ENCODE measurements at regions not wholly inside any gene's neighbourhood (a gene's known extent, or its start where the extent isn't known, plus 50 kb on each side); places are given as distances from the start of the nearest gene placed in this dataset.

DNA sequence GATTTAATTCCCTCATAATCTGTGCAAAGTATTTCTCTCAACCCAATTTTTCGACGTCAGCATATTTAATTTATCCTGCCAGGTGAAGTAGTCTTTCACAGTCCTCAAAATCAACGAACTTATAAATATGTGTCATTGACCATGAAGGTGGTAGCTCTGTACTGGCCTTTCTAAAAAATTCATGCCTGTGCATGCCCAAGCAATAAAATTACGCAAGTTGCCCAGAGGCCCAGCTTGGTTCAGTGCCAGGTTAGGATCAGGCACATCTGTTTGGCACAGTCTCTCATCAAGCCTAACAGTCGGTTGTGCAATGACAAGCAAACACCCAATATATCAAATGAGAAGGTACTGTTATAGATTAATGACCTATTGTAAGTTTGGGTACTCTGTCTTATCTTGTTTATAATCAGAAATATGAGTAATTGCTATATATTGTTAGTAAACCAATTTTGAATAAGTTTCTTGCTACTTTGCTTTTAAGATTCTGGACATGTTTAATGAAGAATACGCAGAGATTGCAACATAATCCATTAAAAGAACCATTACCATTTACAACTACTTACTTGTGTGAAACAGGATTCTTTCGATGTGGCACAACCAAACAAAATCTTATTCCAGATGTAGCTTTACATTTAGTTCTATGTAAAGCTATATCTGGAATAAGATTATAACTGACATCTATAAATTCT, 159.0 kb upstream of the IL12A start:
- TF ChIP-seq, protein P1, sequence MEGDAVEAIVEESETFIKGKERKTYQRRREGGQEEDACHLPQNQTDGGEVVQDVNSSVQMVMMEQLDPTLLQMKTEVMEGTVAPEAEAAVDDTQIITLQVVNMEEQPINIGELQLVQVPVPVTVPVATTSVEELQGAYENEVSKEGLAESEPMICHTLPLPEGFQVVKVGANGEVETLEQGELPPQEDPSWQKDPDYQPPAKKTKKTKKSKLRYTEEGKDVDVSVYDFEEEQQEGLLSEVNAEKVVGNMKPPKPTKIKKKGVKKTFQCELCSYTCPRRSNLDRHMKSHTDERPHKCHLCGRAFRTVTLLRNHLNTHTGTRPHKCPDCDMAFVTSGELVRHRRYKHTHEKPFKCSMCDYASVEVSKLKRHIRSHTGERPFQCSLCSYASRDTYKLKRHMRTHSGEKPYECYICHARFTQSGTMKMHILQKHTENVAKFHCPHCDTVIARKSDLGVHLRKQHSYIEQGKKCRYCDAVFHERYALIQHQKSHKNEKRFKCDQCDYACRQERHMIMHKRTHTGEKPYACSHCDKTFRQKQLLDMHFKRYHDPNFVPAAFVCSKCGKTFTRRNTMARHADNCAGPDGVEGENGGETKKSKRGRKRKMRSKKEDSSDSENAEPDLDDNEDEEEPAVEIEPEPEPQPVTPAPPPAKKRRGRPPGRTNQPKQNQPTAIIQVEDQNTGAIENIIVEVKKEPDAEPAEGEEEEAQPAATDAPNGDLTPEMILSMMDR (IDR thresholded peaks at IDR 0.05; ENCODE audit: insufficient read depth, low read length) = no peak
- peak; percentile 77 for DNase-seq (ENCODE audit: low read depth)
- H3K4me3 ChIP-seq (ENCODE audit: low read depth, low read length) = no peak overlapping the region

- TF ChIP-seq, protein P1 (IDR thresholded peaks at IDR 0.05; ENCODE audit: insufficient read depth, low read length) = no peak
- H3K4me3 ChIP-seq (ENCODE audit: low read depth, low read length) = no peak overlapping the region
- DNase-seq (ENCODE audit: low read depth) = peak; percentile 8
Observed at GRCh38 chr3:159830523-159831154, 158.0 kb upstream of the IL12A start.

DNA sequence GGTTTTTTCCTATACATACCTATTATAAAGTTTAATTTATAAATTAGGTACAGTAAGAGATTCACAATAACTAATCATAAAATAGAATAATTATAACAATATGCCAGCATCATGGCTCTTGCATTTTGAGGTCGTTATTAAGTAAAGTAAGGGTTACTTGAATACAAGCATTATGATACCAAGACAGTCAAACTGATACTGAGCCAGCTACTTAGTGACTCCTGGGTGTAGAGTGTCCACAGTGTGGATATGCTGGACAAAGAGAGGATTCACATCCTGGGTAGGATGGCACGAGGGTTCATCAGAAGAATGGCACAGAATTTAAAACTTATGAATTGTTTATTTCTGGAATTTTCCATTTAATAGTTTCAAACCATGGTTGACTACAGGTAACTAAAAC, 157.2 kb upstream of the IL12A start:
- no peak for DNase-seq (ENCODE audit: low read depth)
- TF ChIP-seq, protein P1 (IDR thresholded peaks at IDR 0.05; ENCODE audit: insufficient read depth, low read length) = no peak
- H3K4me3 ChIP-seq (ENCODE audit: low read depth, low read length) = no peak overlapping the region

- no peak overlapping the region for H3K4me3 ChIP-seq (ENCODE audit: low read depth, low read length)
- TF ChIP-seq, protein P1 (IDR thresholded peaks at IDR 0.05; ENCODE audit: insufficient read depth, low read length) = no peak
- DNase-seq (ENCODE audit: low read depth) = no peak
Observed at GRCh38 chr3:159832024-159832423, 156.6 kb upstream of the IL12A start.

DNA sequence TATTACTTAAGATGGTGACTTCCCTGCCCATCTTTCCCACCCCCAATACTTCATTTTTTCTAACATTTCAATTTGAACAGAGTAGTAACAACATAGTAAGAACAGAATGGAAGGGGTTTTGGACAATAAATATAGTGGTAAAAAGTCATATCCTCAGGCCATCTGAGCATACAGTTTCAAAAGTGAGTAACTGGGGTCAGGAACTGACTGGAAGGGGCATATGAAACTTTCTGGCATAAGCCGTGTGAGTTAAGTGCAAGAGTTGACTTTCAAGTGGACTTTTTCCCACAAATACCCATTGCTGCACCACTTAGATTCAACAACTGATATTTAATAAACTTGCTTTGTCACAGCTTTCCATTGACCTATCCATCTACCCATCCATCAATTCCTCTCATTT, 153.5 kb upstream of the IL12A start:
- no peak overlapping the region for H3K4me3 ChIP-seq (ENCODE audit: low read depth, low read length)
- TF ChIP-seq, protein P1 (IDR thresholded peaks at IDR 0.05; ENCODE audit: insufficient read depth, low read length) = no peak
- DNase-seq (ENCODE audit: low read depth) = no peak

DNA sequence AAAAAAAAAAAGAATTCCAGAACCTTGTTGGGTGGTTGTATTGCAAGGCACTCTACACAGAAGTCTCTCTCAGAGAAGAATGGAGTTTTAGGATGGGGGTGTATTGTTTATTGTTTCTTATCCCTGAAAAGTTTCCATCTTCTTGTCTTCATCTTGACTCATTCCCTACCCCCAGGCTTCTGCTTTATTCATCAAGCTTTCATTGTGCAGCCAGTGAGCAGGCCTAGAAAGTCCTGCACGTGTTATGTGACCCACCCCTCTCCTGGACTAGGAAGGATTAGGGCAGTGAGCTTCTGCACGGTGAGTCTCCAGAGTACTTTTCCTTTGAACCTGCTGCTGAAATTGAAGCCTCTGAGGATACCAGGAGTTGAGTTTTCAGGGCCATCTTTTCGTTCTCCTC, 150.9 kb upstream of the IL12A start:
- no peak for DNase-seq (ENCODE audit: low read depth)
- TF ChIP-seq, protein P1 (IDR thresholded peaks at IDR 0.05; ENCODE audit: insufficient read depth, low read length) = no peak
- H3K4me3 ChIP-seq (ENCODE audit: low read depth, low read length) = no peak overlapping the region
